WI38 (cell line): ENCODE measurements at regions not wholly inside any gene's neighbourhood (a gene's known extent, or its start where the extent isn't known, plus 50 kb on each side); places are given as distances from the start of the nearest gene placed in this dataset.
"Not testable (repeated sequence)": the region's sequence is repeated elsewhere in the genome, so short reads cannot be mapped to it uniquely, and the experiment has no call there.

Experiments used
- H3K4me3 ChIP-seq: 2 replicates; pipeline ENCODE4 v1.5.1; 2011; ENCODE audit warnings: low read depth, mild to moderate bottlenecking, control low read depth, low read length
- CTCF ChIP-seq: IDR thresholded peaks from 2 replicates; pipeline ENCODE4 v1.5.1; 2012; ENCODE audit warnings: low read depth, mild to moderate bottlenecking, control low read depth, low read length

DNA sequence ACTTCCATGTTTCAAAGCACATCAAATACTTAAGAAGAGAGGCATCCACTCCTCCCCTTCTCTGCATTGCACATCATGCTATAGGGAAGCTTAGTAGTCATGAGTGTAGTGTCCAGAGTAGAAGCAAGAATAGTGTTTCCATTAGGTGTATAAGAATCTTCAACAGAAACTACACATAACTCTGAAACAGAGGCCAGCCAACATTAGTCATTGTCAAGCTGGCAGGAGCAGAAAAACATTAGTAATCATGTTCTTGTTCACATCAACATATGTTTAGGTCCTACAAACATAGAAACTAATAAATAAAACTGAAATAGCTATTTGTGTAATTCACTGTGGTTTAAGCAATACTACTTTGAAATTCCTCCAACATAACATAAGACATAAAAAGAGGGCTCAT, 370.2 kb downstream of the PPP1R3A start:
- TF ChIP-seq CTCF, result no peak
- no peak overlapping the region for H3K4me3 ChIP-seq

GRCh38 chr7:113548137-113548536, 370.7 kb downstream of the PPP1R3A start:
- TF ChIP-seq CTCF, result no peak
- no peak overlapping the region for H3K4me3 ChIP-seq

- no peak for TF ChIP-seq CTCF
- H3K4me3 ChIP-seq, result no peak overlapping the region
Observed at GRCh38 chr7:113521468-113521867, 397.3 kb downstream of the PPP1R3A start.

DNA sequence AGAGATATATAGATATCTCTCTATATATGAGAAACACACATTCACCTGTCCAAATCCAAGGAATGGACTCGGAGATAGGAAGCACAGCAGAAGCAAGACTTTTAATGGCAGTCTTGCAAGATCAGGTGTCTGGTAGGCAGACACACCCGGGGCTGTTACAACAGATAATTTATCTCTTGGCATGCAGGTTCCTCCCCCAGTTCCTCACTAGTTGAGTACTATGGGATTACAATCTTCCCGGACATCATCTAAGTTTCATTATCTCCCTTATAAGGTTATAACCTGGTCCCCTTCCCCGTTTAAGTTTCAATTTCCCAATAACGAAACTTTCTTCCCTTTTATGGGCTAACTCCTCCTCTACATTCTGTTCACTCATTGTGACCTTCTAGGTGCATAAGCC, 399.3 kb downstream of the PPP1R3A start:
- TF ChIP-seq CTCF, result no peak
- no peak overlapping the region for H3K4me3 ChIP-seq

- no peak for TF ChIP-seq CTCF
- no peak overlapping the region for H3K4me3 ChIP-seq
Observed at GRCh38 chr7:113504691-113505090, 386.3 kb upstream of the SMIM30 start.

- H3K4me3 ChIP-seq, result no peak overlapping the region
Observed at GRCh38 chr7:113504142-113504541, 385.8 kb upstream of the SMIM30 start.

GRCh38 chr7:113496586-113496985, 378.2 kb upstream of the SMIM30 start:
- not testable (repeated sequence) for H3K4me3 ChIP-seq

More at GRCh38 chr7:113504142-113504541, 385.8 kb upstream of the SMIM30 start:
- no peak for TF ChIP-seq CTCF

GRCh38 chr7:113494797-113495566, 376.6 kb upstream of the SMIM30 start:
- H3K4me3 ChIP-seq, result not testable (repeated sequence)
